Activated CD4-positive, alpha-beta memory T cell treated with anti-CD3 and anti-CD28 coated beads for 36 hours (primary cell): ENCODE measurements at regions not wholly inside any gene's neighbourhood (a gene's known extent, or its start where the extent isn't known, plus 50 kb on each side); places are given as distances from the start of the nearest gene placed in this dataset.

ENCODE experiments used
- CTCF ChIA-PET: fragments of 350-600 bp; sonication (Branson Sonifier 250); formaldehyde crosslinking; loops from one replicate; lab custom pipeline; 2021; ENCODE audit warnings: antibody characterized with exemption, inconsistent platforms; lab: Charles Lee
- POLR2A ChIA-PET: fragments of 350-600 bp; sonication (Branson Sonifier 250); formaldehyde crosslinking; loops from one replicate; lab custom pipeline; 2021; ENCODE audit warnings: antibody characterized with exemption; lab: Charles Lee
- DNase-seq: peaks from one replicate; pipeline ENCODE4 v3.0.0-alpha.2; 2020
- H3K27ac Mint-ChIP-seq: one replicate; pipeline ENCODE4 v1.8.0; 2021; ENCODE audit warnings: mixed read lengths
- H3K27me3 Mint-ChIP-seq: one replicate; pipeline ENCODE4 v1.8.0; 2021; ENCODE audit warnings: mixed read lengths
- H3K36me3 Mint-ChIP-seq: one replicate; pipeline ENCODE4 v1.8.0; 2021; ENCODE audit warnings: mixed read lengths
- H3K4me1 Mint-ChIP-seq: one replicate; pipeline ENCODE4 v1.8.0; 2021; ENCODE audit warnings: low read depth, mixed read lengths
- H3K4me3 Mint-ChIP-seq: one replicate; pipeline ENCODE4 v1.8.0; 2021; ENCODE audit warnings: mild to moderate bottlenecking, mixed read lengths
- H3K9me3 Mint-ChIP-seq: one replicate; pipeline ENCODE4 v1.8.0; 2021; ENCODE audit warnings: mixed read lengths
- intact Hi-C: fragments of 100-400 bp; cut with micrococcal nuclease; formaldehyde crosslinking; loops from one replicate; pipeline ENCODE4 v1.15.1; 2023

DNA sequence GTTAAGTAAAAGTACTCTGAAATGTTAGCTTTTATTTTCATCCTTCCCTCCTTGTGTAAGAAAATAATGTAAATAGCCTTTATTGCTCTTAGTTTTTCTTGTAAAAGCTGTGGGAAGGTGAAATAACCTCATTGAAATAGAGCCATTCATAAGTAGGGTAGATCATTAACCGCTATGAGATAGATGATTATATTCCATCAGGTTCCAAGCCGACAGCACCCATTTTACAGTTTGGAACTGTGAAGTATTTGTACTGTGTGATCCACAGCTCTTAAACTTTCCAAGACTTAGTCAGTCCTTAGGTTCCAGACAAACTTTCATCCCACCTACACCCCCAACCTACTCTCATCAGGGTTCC is 216.5 kb downstream of the TSHZ3 start:
- no peak overlapping the region for H3K4me3 Mint-ChIP-seq
- no peak for DNase-seq
- no peaks in the 10 kb centered on the region for H3K4me1 Mint-ChIP-seq
- peaks cover 7% of the 10 kb centered on the region for H3K9me3 Mint-ChIP-seq
- POLR2A ChIA-PET = no interaction called here
- H3K36me3 Mint-ChIP-seq = no peaks in the 10 kb centered on the region
- intact Hi-C loops = no loop called here
- H3K27me3 Mint-ChIP-seq = peaks cover 14% of the 10 kb centered on the region
- CTCF ChIA-PET = interaction anchor here (0.6 to 1.2 kb wide), 2 partner anchors 11 to 26 kb away, joined by 3 read pairs; no protein-coding TSS in a partner anchor
- H3K27ac Mint-ChIP-seq = no peak overlapping the region

GRCh38 chr19:31128291-31128690 is 220.9 kb downstream of the TSHZ3 start:
- ChIA-PET CTCF (no interaction called here), POLR2A (no interaction called here)
- DNase-seq = no peak
- no peaks in the 10 kb centered on the region for H3K4me1 Mint-ChIP-seq
- H3K27ac Mint-ChIP-seq = no peak overlapping the region
- no peak overlapping the region for H3K4me3 Mint-ChIP-seq
- intact Hi-C loops = no loop called here
- H3K27me3 Mint-ChIP-seq = peaks cover 10% of the 10 kb centered on the region
- peaks cover 7% of the 10 kb centered on the region for H3K9me3 Mint-ChIP-seq
- H3K36me3 Mint-ChIP-seq = no peaks in the 10 kb centered on the region

DNA sequence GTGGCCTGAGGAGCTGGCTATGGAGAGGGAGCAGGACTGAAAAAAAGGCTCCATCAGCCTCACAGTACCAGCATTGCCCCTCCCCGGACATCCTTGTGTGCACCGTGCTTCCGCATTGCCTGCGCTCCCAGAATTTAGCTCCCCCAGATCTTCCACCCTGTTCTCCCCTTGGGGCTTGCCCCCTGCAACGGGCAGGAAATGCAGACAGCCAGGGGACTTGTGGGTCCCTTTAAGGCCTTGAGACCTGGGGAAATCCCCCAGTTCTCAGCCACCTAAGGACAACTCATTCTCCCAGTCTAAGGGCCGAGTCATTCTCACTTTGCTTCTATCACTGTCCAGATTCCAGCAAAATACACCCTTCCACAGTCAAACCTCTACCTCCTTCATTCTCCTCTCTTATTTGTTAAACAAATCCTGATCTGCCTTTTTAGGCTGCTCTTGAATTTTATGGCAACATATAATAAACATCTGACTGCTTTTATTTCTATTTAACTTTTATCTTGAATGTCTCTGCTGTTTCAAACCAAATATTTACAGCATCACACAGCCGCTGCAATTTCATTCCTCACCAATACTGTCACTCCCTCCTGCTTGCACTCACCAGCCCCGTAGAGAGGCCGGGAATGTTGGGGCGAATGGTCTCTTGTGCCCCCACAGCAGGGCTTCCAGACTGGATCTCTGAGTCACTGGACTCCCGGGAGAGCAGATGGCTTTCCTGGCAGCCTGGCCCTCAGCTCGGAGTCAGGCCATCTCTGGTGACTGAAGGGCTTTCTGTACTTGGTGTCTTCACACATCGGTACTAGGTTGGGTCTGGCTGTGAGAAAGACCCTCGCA is 221.9 kb downstream of the TSHZ3 start:
- DNase-seq = no peak
- Mint-ChIP-seq H3K4me1 (no peaks in the 10 kb centered on the region), H3K9me3 (peaks cover 7% of the 10 kb centered on the region), H3K27ac (no peak overlapping the region), H3K4me3 (no peak overlapping the region), H3K27me3 (peaks cover 4% of the 10 kb centered on the region), H3K36me3 (no peaks in the 10 kb centered on the region)
- CTCF ChIA-PET = no interaction called here
- intact Hi-C loops = no loop called here
- POLR2A ChIA-PET = no interaction called here

DNA sequence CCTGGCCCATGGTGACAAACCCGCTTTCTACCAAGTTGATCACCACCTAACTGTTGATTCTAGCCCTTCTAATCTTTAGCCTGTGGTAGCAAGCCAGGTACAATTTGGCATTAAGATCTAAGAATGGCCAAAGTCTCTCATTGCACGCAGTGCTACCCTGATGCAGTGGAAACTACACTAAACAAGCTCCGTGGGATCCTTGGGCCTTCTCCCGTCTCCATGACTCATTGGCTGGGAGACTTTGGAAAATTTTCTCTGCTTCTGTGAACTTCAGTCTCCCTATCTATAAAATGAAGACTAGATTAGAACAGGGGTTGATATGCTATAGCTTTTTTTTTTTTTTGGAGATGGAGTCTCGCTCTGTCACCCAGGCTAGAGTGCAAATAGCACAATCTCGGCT is 223.0 kb downstream of the TSHZ3 start:
- POLR2A ChIA-PET = no interaction called here
- Mint-ChIP-seq H3K27me3 (peaks cover 4% of the 10 kb centered on the region), H3K36me3 (no peaks in the 10 kb centered on the region), H3K27ac (no peak overlapping the region), H3K4me3 (no peak overlapping the region), H3K4me1 (no peaks in the 10 kb centered on the region), H3K9me3 (peaks cover 7% of the 10 kb centered on the region)
- no peak for DNase-seq
- CTCF ChIA-PET = no interaction called here
- intact Hi-C loops = no loop called here

DNA sequence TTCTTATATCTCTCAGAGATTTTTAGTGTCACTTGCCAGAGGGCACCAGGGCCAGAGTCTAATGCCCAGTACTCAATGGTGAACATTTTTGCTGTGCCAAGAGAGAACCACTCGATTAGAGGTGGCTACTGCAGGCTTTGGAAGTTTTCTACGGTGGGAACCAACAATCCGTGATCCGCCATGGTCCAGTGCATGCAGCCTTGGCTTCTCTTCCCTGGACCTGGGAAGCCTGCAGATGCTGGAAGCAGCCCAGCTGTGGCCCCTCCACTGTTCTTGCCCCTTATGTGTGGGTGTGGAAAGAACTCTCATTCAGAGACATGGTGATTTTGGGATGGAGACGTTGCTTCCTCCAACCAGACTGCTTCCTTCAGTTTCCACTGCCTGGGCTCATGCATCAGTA is 224.2 kb downstream of the TSHZ3 start:
- H3K27me3 Mint-ChIP-seq = peaks cover 4% of the 10 kb centered on the region
- ChIA-PET CTCF (no interaction called here), POLR2A (no interaction called here)
- intact Hi-C loops = no loop called here
- H3K36me3 Mint-ChIP-seq = no peaks in the 10 kb centered on the region
- peaks cover 7% of the 10 kb centered on the region for H3K9me3 Mint-ChIP-seq
- DNase-seq = no peak
- H3K4me3 Mint-ChIP-seq = no peak overlapping the region
- H3K4me1 Mint-ChIP-seq = no peaks in the 10 kb centered on the region
- no peak overlapping the region for H3K27ac Mint-ChIP-seq

- CTCF ChIA-PET = interaction anchor here (0.7 kb wide), 1 partner anchor 12 kb away, joined by 3 read pairs; no protein-coding TSS in a partner anchor
Observed at GRCh38 chr19:31121501-31121900, 227.7 kb downstream of the TSHZ3 start.

GRCh38 chr19:31120952-31121351 is 228.3 kb downstream of the TSHZ3 start:
- Mint-ChIP-seq H3K4me3 (no peak overlapping the region), H3K36me3 (no peaks in the 10 kb centered on the region), H3K4me1 (no peaks in the 10 kb centered on the region), H3K9me3 (no peaks in the 10 kb centered on the region), H3K27me3 (peaks cover 3% of the 10 kb centered on the region), H3K27ac (no peak overlapping the region)
- no peak for DNase-seq
- ChIA-PET CTCF (interaction anchor here (0.7 kb wide), 1 partner anchor 13 kb away, joined by 3 read pairs; no protein-coding TSS in a partner anchor), POLR2A (no interaction called here)
- intact Hi-C loops = no loop called here

More at GRCh38 chr19:31121501-31121900, 227.7 kb downstream of the TSHZ3 start:
- Mint-ChIP-seq H3K27ac (no peak overlapping the region), H3K36me3 (no peaks in the 10 kb centered on the region), H3K4me1 (no peaks in the 10 kb centered on the region), H3K9me3 (no peaks in the 10 kb centered on the region), H3K4me3 (no peak overlapping the region), H3K27me3 (peaks cover 4% of the 10 kb centered on the region)
- no peak for DNase-seq
- POLR2A ChIA-PET = no interaction called here
- intact Hi-C loops = no loop called here

- intact Hi-C loops = loop anchor here (10.0 kb wide), 1 partner anchor 145 kb away; no protein-coding TSS in a partner anchor
- ChIA-PET POLR2A (no interaction called here), CTCF (no interaction called here)
- Mint-ChIP-seq H3K36me3 (no peaks in the 10 kb centered on the region), H3K27me3 (no peaks in the 10 kb centered on the region), H3K4me1 (no peaks in the 10 kb centered on the region), H3K9me3 (no peaks in the 10 kb centered on the region), H3K4me3 (no peak overlapping the region), H3K27ac (no peak overlapping the region)
- no peak for DNase-seq
Observed at GRCh38 chr19:31119951-31120690, 229.1 kb downstream of the TSHZ3 start.

GRCh38 chr19:31118986-31119385 is 230.2 kb downstream of the TSHZ3 start:
- no peaks in the 10 kb centered on the region for H3K36me3 Mint-ChIP-seq
- H3K9me3 Mint-ChIP-seq = no peaks in the 10 kb centered on the region
- no peak overlapping the region for H3K4me3 Mint-ChIP-seq
- H3K4me1 Mint-ChIP-seq = no peaks in the 10 kb centered on the region
- CTCF ChIA-PET = no interaction called here
- no peak for DNase-seq
- POLR2A ChIA-PET = no interaction called here
- H3K27me3 Mint-ChIP-seq = peaks cover 3% of the 10 kb centered on the region
- intact Hi-C loops = loop anchor here (10.0 kb wide), 1 partner anchor 146 kb away; no protein-coding TSS in a partner anchor
- H3K27ac Mint-ChIP-seq = no peak overlapping the region

- ChIA-PET POLR2A (no interaction called here), CTCF (no interaction called here)
- DNase-seq = no peak
- no peaks in the 10 kb centered on the region for H3K36me3 Mint-ChIP-seq
- H3K27me3 Mint-ChIP-seq = peaks cover 5% of the 10 kb centered on the region
- intact Hi-C loops = loop anchor here (10.0 kb wide), 1 partner anchor 146 kb away; no protein-coding TSS in a partner anchor
- H3K27ac Mint-ChIP-seq = no peak overlapping the region
- no peak overlapping the region for H3K4me3 Mint-ChIP-seq
- H3K9me3 Mint-ChIP-seq = no peaks in the 10 kb centered on the region
- H3K4me1 Mint-ChIP-seq = no peaks in the 10 kb centered on the region
Observed at GRCh38 chr19:31118287-31118955, 230.8 kb downstream of the TSHZ3 start.

DNA sequence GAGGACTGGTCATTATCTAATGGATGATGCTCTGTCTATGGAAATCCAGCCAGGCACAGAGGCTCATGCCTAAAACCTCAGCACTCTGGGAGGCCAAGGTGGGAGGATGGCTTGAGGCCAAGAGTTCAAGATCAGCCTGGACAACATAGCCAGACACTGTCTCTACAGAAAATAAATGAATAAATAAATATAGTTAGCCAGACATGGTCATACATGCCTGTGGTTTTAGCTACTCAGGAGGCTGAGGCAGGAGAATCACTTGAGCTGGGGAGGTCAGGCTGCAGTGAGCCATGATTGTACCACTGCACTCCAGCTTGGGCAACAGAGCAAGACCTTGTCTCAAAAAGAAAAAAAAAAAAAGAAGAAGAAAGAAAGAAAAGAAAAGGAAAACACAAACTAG is 234.7 kb downstream of the TSHZ3 start:
- DNase-seq = no peak
- ChIA-PET POLR2A (no interaction called here), CTCF (no interaction called here)
- Mint-ChIP-seq H3K4me3 (no peak overlapping the region), H3K27ac (no peak overlapping the region), H3K9me3 (no peaks in the 10 kb centered on the region), H3K27me3 (peaks cover 19% of the 10 kb centered on the region), H3K4me1 (peaks cover 7% of the 10 kb centered on the region), H3K36me3 (no peaks in the 10 kb centered on the region)
- intact Hi-C loops = loop anchor here (10.0 kb wide), 1 partner anchor 150 kb away; no protein-coding TSS in a partner anchor

GRCh38 chr19:31113293-31113692 is 235.9 kb downstream of the TSHZ3 start:
- no peaks in the 10 kb centered on the region for H3K36me3 Mint-ChIP-seq
- peaks cover 23% of the 10 kb centered on the region for H3K27me3 Mint-ChIP-seq
- H3K4me1 Mint-ChIP-seq = peaks cover 13% of the 10 kb centered on the region
- CTCF ChIA-PET = no interaction called here
- H3K27ac Mint-ChIP-seq = no peak overlapping the region
- intact Hi-C loops = loop anchor here (10.0 kb wide), 1 partner anchor 152 kb away; no protein-coding TSS in a partner anchor
- H3K4me3 Mint-ChIP-seq = no peak overlapping the region
- POLR2A ChIA-PET = no interaction called here
- DNase-seq = no peak
- H3K9me3 Mint-ChIP-seq = no peaks in the 10 kb centered on the region
